GM12878 (cell line): ENCODE measurements at regions not wholly inside any gene's neighbourhood (a gene's known extent, or its start where the extent isn't known, plus 50 kb on each side); places are given as distances from the start of the nearest gene placed in this dataset.

ENCODE experiments used
- BHLHE40 ChIP-seq, 2 experiments: fragments of 450-650 bp in 1 of 2; IDR thresholded peaks; 2 replicates each; pipeline ENCODE4 v1.6.1; 2011 to 2017; ENCODE audit warnings: low read depth in 2 of 2, borderline replicate concordance in 1 of 2, improper control_type of control experiment in 1 of 2, low read length in 1 of 2, mild to moderate bottlenecking in 1 of 2
- EGR1 ChIP-seq, 2 experiments: IDR thresholded peaks; 1 replicate in 1 of 2; 2 replicates in 1 of 2; pipeline ENCODE4 v1.6.1; 2011 to 2012; ENCODE audit warnings: low read depth in 2 of 2, low read length in 2 of 2, borderline replicate concordance in 1 of 2, mild to moderate bottlenecking in 1 of 2, moderate library complexity in 1 of 2
- FOS ChIP-seq: IDR thresholded peaks from 3 replicates; pipeline ENCODE4 v1.6.1; 2011; ENCODE audit warnings: borderline replicate concordance; ENCODE audit not compliant: insufficient read length; ENCODE audit errors: extremely low read depth
- JUND ChIP-seq: IDR thresholded peaks from 2 replicates; pipeline ENCODE4 v1.6.1; 2012; ENCODE audit warnings: low read depth, mild to moderate bottlenecking, low read length, improper control_type of control experiment, moderate library complexity
- LARP7 ChIP-seq: fragments of 450-650 bp; IDR thresholded peaks from 2 replicates; pipeline ENCODE4 v1.6.1; 2017; ENCODE audit warnings: mild to moderate bottlenecking
- MEF2A ChIP-seq: IDR thresholded peaks from 2 replicates; pipeline ENCODE4 v1.6.1; 2011; ENCODE audit warnings: low read depth, mild to moderate bottlenecking, low read length, moderate library complexity; ENCODE audit not compliant: insufficient read depth
- MTA3 ChIP-seq: IDR thresholded peaks from 2 replicates; pipeline ENCODE4 v1.6.1; 2012; ENCODE audit warnings: low read length, inconsistent platforms, borderline replicate concordance
- PAX8 ChIP-seq: fragments of 450-650 bp; IDR thresholded peaks from 2 replicates; pipeline ENCODE4 v1.6.1; 2017; ENCODE audit warnings: mild to moderate bottlenecking, moderate library complexity
- RAD51 ChIP-seq: fragments of 450-650 bp; IDR thresholded peaks from 2 replicates; pipeline ENCODE4 v1.6.1; 2016; ENCODE audit warnings: moderate library complexity, mild to moderate bottlenecking, inconsistent platforms
- RB1 ChIP-seq: fragments of 450-650 bp; formaldehyde crosslinking; IDR thresholded peaks from 2 replicates; pipeline ENCODE4 v1.6.1; 2017; ENCODE audit warnings: mild to moderate bottlenecking, borderline replicate concordance
- RCOR1 ChIP-seq: conservative IDR thresholded peaks from 2 replicates; pipeline ENCODE4 v1.6.1; 2012; ENCODE audit warnings: low read depth, low read length, improper control_type of control experiment
- SP1 ChIP-seq: IDR thresholded peaks from one replicate; pipeline ENCODE4 v1.6.1; 2011; ENCODE audit warnings: low read depth, low read length
- ZNF622 ChIP-seq: fragments of 450-650 bp; IDR thresholded peaks from 2 replicates; pipeline ENCODE4 v1.6.1; 2017; ENCODE audit warnings: mild to moderate bottlenecking, inconsistent platforms
- TF ChIP-seq, protein P1 (sequence below): IDR thresholded peaks from 2 replicates; pipeline ENCODE4 v1.6.1; 2011; ENCODE audit warnings: mild to moderate bottlenecking, low read depth, low read length, moderate library complexity; ENCODE audit not compliant: insufficient replicate concordance
- TF ChIP-seq, protein P2 (sequence below): fragments of 450-650 bp; IDR thresholded peaks from 2 replicates; pipeline ENCODE4 v1.6.1; 2016; ENCODE audit warnings: mild to moderate bottlenecking
- TF ChIP-seq, protein P3 (sequence below): fragments of 450-650 bp; IDR thresholded peaks from 2 replicates; pipeline ENCODE4 v1.6.1; 2016; ENCODE audit warnings: mild to moderate bottlenecking, moderate library complexity, borderline replicate concordance
- TF ChIP-seq, protein P4 (sequence below): fragments of 450-650 bp; IDR thresholded peaks from 2 replicates; pipeline ENCODE4 v1.6.1; 2017; ENCODE audit warnings: borderline replicate concordance
- TF ChIP-seq, protein P5 (sequence below): fragments of 450-650 bp; IDR thresholded peaks from 2 replicates; pipeline ENCODE4 v1.6.1; 2018; ENCODE audit warnings: mild to moderate bottlenecking, low read depth, moderate library complexity; ENCODE audit not compliant: partially characterized antibody

DNA sequence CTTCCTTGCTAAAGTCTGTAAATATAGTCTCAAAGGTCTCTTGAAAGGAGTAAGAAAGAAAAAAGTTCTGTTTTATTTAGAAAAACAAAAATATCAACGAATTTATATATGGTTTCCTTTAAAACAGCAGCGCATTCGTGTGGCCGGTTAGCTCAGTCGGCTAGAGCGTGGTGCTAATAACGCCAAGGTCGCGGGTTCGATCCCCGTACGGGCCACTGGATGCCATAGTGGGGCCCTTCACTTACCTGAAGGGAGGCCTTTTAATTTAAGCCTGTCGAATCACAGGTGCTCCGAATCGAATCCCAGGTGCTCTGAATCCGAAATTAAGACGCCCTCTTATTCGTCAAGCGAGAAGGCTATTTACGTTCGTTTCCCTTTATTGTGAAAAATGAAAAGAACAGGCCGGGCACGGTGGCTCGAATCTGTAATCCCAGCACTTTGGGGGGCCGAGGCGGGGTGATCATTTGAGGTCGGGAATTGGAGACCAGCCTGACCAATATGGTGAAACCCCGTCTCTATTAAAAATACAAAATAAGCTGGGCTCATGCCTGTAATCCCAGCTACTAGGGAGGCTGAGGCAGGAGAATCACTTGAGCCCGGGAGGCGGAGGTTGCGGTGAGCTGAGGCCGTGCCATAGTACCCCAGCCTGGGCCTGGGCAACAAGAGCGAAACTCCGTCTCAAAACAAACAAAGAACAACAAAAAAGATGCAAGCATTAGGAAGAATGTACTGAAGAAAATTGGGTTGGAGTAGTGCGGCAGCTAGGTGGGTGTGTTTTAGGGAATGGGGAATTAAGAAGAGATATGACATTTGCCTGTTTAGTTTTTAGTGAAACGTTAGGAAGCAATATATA is 195.8 kb upstream of the ZNF184 start (continued):
- TF ChIP-seq, protein P1, sequence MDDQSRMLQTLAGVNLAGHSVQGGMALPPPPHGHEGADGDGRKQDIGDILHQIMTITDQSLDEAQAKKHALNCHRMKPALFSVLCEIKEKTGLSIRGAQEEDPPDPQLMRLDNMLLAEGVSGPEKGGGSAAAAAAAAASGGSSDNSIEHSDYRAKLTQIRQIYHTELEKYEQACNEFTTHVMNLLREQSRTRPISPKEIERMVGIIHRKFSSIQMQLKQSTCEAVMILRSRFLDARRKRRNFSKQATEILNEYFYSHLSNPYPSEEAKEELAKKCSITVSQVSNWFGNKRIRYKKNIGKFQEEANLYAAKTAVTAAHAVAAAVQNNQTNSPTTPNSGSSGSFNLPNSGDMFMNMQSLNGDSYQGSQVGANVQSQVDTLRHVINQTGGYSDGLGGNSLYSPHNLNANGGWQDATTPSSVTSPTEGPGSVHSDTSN, result no peak
- TF ChIP-seq, protein P2, sequence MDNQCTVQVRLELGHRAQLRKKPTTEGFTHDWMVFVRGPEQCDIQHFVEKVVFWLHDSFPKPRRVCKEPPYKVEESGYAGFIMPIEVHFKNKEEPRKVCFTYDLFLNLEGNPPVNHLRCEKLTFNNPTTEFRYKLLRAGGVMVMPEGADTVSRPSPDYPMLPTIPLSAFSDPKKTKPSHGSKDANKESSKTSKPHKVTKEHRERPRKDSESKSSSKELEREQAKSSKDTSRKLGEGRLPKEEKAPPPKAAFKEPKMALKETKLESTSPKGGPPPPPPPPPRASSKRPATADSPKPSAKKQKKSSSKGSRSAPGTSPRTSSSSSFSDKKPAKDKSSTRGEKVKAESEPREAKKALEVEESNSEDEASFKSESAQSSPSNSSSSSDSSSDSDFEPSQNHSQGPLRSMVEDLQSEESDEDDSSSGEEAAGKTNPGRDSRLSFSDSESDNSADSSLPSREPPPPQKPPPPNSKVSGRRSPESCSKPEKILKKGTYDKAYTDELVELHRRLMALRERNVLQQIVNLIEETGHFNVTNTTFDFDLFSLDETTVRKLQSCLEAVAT, result no peak
- no peak for TF ChIP-seq LARP7
- no peak for TF ChIP-seq SP1
- TF ChIP-seq MTA3, result peak; percentile 50; the same call in 1 of the 2 replicates
- TF ChIP-seq ZNF622, result no peak
- TF ChIP-seq FOS, result no peak
- TF ChIP-seq PAX8, result no peak
- no peak for TF ChIP-seq RAD51
- TF ChIP-seq, protein P3, sequence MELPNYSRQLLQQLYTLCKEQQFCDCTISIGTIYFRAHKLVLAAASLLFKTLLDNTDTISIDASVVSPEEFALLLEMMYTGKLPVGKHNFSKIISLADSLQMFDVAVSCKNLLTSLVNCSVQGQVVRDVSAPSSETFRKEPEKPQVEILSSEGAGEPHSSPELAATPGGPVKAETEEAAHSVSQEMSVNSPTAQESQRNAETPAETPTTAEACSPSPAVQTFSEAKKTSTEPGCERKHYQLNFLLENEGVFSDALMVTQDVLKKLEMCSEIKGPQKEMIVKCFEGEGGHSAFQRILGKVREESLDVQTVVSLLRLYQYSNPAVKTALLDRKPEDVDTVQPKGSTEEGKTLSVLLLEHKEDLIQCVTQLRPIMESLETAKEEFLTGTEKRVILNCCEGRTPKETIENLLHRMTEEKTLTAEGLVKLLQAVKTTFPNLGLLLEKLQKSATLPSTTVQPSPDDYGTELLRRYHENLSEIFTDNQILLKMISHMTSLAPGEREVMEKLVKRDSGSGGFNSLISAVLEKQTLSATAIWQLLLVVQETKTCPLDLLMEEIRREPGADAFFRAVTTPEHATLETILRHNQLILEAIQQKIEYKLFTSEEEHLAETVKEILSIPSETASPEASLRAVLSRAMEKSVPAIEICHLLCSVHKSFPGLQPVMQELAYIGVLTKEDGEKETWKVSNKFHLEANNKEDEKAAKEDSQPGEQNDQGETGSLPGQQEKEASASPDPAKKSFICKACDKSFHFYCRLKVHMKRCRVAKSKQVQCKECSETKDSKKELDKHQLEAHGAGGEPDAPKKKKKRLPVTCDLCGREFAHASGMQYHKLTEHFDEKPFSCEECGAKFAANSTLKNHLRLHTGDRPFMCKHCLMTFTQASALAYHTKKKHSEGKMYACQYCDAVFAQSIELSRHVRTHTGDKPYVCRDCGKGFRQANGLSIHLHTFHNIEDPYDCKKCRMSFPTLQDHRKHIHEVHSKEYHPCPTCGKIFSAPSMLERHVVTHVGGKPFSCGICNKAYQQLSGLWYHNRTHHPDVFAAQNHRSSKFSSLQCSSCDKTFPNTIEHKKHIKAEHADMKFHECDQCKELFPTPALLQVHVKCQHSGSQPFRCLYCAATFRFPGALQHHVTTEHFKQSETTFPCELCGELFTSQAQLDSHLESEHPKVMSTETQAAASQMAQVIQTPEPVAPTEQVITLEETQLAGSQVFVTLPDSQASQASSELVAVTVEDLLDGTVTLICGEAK, result 0 out of 2 replicates have a peak, but pooled peaks have one; percentile 56
- TF ChIP-seq, protein P4, sequence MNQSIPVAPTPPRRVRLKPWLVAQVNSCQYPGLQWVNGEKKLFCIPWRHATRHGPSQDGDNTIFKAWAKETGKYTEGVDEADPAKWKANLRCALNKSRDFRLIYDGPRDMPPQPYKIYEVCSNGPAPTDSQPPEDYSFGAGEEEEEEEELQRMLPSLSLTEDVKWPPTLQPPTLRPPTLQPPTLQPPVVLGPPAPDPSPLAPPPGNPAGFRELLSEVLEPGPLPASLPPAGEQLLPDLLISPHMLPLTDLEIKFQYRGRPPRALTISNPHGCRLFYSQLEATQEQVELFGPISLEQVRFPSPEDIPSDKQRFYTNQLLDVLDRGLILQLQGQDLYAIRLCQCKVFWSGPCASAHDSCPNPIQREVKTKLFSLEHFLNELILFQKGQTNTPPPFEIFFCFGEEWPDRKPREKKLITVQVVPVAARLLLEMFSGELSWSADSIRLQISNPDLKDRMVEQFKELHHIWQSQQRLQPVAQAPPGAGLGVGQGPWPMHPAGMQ, result no peak
- TF ChIP-seq JUND, result no peak
- TF ChIP-seq RB1, result no peak; the same call in 1 of the 2 replicates
- 0 out of 2 replicates have a peak, but pooled peaks have one; percentile 33 for TF ChIP-seq MEF2A
- TF ChIP-seq, protein P5, sequence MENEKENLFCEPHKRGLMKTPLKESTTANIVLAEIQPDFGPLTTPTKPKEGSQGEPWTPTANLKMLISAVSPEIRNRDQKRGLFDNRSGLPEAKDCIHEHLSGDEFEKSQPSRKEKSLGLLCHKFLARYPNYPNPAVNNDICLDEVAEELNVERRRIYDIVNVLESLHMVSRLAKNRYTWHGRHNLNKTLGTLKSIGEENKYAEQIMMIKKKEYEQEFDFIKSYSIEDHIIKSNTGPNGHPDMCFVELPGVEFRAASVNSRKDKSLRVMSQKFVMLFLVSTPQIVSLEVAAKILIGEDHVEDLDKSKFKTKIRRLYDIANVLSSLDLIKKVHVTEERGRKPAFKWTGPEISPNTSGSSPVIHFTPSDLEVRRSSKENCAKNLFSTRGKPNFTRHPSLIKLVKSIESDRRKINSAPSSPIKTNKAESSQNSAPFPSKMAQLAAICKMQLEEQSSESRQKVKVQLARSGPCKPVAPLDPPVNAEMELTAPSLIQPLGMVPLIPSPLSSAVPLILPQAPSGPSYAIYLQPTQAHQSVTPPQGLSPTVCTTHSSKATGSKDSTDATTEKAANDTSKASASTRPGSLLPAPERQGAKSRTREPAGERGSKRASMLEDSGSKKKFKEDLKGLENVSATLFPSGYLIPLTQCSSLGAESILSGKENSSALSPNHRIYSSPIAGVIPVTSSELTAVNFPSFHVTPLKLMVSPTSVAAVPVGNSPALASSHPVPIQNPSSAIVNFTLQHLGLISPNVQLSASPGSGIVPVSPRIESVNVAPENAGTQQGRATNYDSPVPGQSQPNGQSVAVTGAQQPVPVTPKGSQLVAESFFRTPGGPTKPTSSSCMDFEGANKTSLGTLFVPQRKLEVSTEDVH, result no peak
- no peak for TF ChIP-seq EGR1 (IDR thresholded peaks at IDR 0.05; ENCODE audit: borderline replicate concordance in 1 of 2, low read depth in 2 of 2, low read length in 2 of 2)
- TF ChIP-seq BHLHE40 (IDR thresholded peaks at IDR 0.05; ENCODE audit: borderline replicate concordance in 1 of 2, low read depth in 2 of 2, low read length in 1 of 2), result no peak
- 0 out of 2 replicates have a peak, but pooled peaks have one; percentile 66 for TF ChIP-seq RCOR1
